ENCODE measurements at regions not wholly inside any gene's neighbourhood (a gene's known extent, or its start where the extent isn't known, plus 50 kb on each side); places are given as distances from the start of the nearest gene placed in this dataset.

DNA sequence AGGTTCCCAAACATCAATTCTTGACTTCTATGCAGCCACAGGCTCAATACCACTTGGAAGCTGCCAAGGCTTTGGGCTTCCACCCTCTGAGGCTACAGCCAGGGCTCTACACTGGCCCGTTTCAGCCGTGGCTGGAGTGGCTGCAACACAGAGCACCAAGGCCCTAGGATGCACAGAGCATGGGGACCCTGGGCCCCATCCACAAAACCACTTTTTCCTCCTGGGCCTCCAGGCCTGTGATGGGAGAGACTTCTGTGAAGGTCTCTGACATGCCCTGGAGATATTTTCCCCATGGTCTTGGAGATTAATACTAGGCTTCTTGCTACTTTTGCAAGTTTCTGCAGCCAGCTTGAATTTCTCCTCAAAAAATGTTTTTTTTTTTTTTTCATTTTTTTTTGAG is 655.4 kb upstream of the ZP4 start:
- TF ChIP-seq, protein P1, sequence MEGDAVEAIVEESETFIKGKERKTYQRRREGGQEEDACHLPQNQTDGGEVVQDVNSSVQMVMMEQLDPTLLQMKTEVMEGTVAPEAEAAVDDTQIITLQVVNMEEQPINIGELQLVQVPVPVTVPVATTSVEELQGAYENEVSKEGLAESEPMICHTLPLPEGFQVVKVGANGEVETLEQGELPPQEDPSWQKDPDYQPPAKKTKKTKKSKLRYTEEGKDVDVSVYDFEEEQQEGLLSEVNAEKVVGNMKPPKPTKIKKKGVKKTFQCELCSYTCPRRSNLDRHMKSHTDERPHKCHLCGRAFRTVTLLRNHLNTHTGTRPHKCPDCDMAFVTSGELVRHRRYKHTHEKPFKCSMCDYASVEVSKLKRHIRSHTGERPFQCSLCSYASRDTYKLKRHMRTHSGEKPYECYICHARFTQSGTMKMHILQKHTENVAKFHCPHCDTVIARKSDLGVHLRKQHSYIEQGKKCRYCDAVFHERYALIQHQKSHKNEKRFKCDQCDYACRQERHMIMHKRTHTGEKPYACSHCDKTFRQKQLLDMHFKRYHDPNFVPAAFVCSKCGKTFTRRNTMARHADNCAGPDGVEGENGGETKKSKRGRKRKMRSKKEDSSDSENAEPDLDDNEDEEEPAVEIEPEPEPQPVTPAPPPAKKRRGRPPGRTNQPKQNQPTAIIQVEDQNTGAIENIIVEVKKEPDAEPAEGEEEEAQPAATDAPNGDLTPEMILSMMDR (IDR thresholded peaks at IDR 0.05) = no peak
- no peak for DNase-seq (ENCODE audit: low spot score)
- peaks cover 5% of the 10 kb centered on the region for H3K9me3 Mint-ChIP-seq (ENCODE audit: low read depth)
- no peak overlapping the region for H3K27ac Mint-ChIP-seq (ENCODE audit: unreplicated experiment)
- H3K4me1 Mint-ChIP-seq (ENCODE audit: low read depth) = peaks cover 13% of the 10 kb centered on the region
- H3K27me3 Mint-ChIP-seq (ENCODE audit: low read depth) = no peaks in the 10 kb centered on the region
- H3K36me3 Mint-ChIP-seq (ENCODE audit: low read depth) = peaks cover 2% of the 10 kb centered on the region
- no peak overlapping the region for H3K4me3 Mint-ChIP-seq (ENCODE audit: unreplicated experiment)

- Mint-ChIP-seq H3K27ac (ENCODE audit: unreplicated experiment) (no peak overlapping the region), H3K36me3 (ENCODE audit: low read depth) (no peaks in the 10 kb centered on the region), H3K9me3 (ENCODE audit: low read depth) (no peaks in the 10 kb centered on the region), H3K27me3 (ENCODE audit: low read depth) (no peaks in the 10 kb centered on the region), H3K4me1 (ENCODE audit: low read depth) (peaks cover 5% of the 10 kb centered on the region), H3K4me3 (ENCODE audit: unreplicated experiment) (no peak overlapping the region)
- TF ChIP-seq, protein P1 (IDR thresholded peaks at IDR 0.05) = no peak
- DNase-seq (ENCODE audit: low spot score) = no peak
Measured at GRCh38 chr1:238537641-238538040, 646.9 kb upstream of the ZP4 start.

DNA sequence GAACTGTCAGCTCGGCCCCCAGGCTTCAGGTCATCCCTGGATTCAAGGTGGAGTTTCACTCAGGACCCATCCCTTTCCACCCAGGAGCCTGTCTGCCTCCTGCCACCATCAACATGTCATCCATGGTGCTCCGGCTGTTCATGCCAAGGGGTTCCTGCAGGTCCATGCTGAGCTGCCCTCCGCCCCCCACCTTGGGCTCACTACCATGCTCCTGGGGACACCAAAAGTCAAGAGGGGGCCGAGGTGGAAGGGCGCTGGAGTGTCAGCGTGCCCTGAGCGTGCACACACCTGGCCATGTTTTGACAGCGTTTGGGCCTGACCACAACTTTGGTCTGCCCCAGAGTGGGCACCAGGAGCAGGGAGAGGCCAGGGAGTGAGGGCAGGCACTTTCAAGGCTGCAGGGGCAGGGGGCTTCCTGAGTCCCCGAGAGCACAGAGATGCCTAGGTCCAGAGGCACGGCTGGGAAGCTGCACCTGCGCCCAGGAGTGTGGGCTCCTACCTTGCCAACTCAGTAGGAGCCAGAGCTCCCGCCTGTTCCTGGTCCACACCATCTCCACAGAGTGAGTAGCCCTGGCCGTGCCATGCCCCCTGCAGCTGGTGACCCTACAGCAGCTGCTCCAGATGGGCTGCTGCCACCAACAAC is 639.6 kb upstream of the ZP4 start:
- no peak for DNase-seq (ENCODE audit: low spot score)
- Mint-ChIP-seq H3K4me1 (ENCODE audit: low read depth) (no peaks in the 10 kb centered on the region), H3K27me3 (ENCODE audit: low read depth) (no peaks in the 10 kb centered on the region), H3K36me3 (ENCODE audit: low read depth) (no peaks in the 10 kb centered on the region), H3K4me3 (ENCODE audit: unreplicated experiment) (no peak overlapping the region), H3K9me3 (ENCODE audit: low read depth) (no peaks in the 10 kb centered on the region), H3K27ac (ENCODE audit: unreplicated experiment) (no peak overlapping the region)
- TF ChIP-seq, protein P1 (IDR thresholded peaks at IDR 0.05) = no peak

DNA sequence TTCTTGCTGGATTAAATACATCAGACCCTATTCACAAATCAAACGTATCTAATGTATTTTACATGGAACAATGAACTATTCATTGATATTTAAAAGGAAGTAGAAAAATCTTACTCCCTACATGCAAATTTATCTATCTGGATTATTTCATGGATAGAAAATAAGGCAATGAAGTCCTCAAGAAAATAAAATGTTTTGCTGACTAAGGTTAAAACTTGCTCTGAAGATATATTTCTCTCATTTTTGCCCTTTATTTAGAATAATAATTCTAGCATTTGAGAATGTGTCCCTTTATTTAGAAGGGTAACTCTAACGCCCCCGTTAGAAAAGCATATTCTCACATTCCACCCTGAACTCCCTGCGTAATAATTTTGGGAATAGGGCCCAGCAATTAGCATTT is 627.0 kb upstream of the ZP4 start:
- peaks cover 23% of the 10 kb centered on the region for H3K9me3 Mint-ChIP-seq (ENCODE audit: low read depth)

DNA sequence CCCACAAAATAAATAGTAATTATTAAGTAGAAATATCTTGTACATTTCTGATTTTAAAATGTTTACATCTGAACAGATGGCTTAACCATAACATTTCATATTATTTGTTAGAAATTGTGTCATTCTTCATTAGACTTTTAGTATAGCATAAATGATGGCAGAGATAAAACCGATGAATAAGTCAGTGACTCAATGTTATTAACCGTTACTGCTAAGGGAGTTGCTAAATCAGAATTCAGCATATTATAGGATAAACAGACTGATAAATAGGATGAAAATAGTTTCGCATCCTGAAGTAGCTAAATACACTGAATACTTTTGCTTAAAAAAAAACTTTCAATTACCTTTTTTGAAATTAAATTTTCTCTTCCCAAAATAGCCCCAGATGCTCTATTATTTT is 610.6 kb upstream of the ZP4 start:
- Mint-ChIP-seq H3K9me3 (ENCODE audit: low read depth) (peaks cover 17% of the 10 kb centered on the region), H3K36me3 (ENCODE audit: low read depth) (no peaks in the 10 kb centered on the region), H3K4me1 (ENCODE audit: low read depth) (no peaks in the 10 kb centered on the region), H3K4me3 (ENCODE audit: unreplicated experiment) (no peak overlapping the region), H3K27ac (ENCODE audit: unreplicated experiment) (no peak overlapping the region), H3K27me3 (ENCODE audit: low read depth) (no peaks in the 10 kb centered on the region)
- DNase-seq (ENCODE audit: low spot score) = no peak
- TF ChIP-seq, protein P1 (IDR thresholded peaks at IDR 0.05) = no peak

More for the DNA sequence above, 627.0 kb upstream of the ZP4 start:
- Mint-ChIP-seq H3K4me1 (ENCODE audit: low read depth) (no peaks in the 10 kb centered on the region), H3K36me3 (ENCODE audit: low read depth) (peaks cover 2% of the 10 kb centered on the region), H3K27me3 (ENCODE audit: low read depth) (no peaks in the 10 kb centered on the region), H3K27ac (ENCODE audit: unreplicated experiment) (no peak overlapping the region), H3K4me3 (ENCODE audit: unreplicated experiment) (no peak overlapping the region)
- DNase-seq (ENCODE audit: low spot score) = no peak
- TF ChIP-seq, protein P1 (IDR thresholded peaks at IDR 0.05) = no peak

All from chondrocyte (in vitro differentiated cells).